HepG2 (cell line): ENCODE measurements at regions not wholly inside any gene's neighbourhood (a gene's known extent, or its start where the extent isn't known, plus 50 kb on each side); places are given as distances from the start of the nearest gene placed in this dataset.

Source experiments
- ATAC-seq: fragments of 200-7000 bp; cut with Tn5 transposase; 3 replicates; pipeline ENCODE4 v1.9.1; 2020; ENCODE audit warnings: mild to moderate bottlenecking, moderate library complexity
- BruUV-seq: library from RNA; stranded (reverse); fragments of 400-500 nt; replicated peaks from 2 replicates; lab custom pipeline; 2021; lab: Mats Ljungman, UMichigan
- CTCF ChIA-PET: fragments of 300-600 bp; formaldehyde crosslinking; extraction: SDS; loops from one replicate; lab custom pipeline; 2021; ENCODE audit warnings: low total read pairs, inconsistent platforms, low intra/inter-chr PET ratio; lab: Yijun Ruan, JAX
- POLR2A ChIA-PET: fragments of 350-600 bp; sonication (Branson Sonifier 250); formaldehyde crosslinking; loops from one replicate; lab custom pipeline; 2020; ENCODE audit warnings: antibody characterized with exemption, inconsistent platforms; lab: Yijun Ruan, JAX
- DNase-seq: peaks from one replicate; pipeline ENCODE4 v3.0.0-alpha.2; 2015; ENCODE audit warnings: low spot score
- FAIRE-seq: peaks from 3 replicates; lab custom pipeline; 2011; peaks lifted over from hg19 to GRCh38; lab: Jason Lieb, UNC
- H2AFZ ChIP-seq: one replicate; pipeline ENCODE4 v1.6.1; 2011; ENCODE audit warnings: low read length, inconsistent platforms
- H3K27ac ChIP-seq: fragments of 300-600 bp; 3 replicates; pipeline ENCODE4 v1.8.0; 2011; ENCODE audit warnings: mixed run types, mild to moderate bottlenecking, mixed read lengths, low read length, inconsistent platforms; ENCODE audit not compliant: insufficient read depth; ENCODE audit errors: extremely low read length
- H3K27me3 ChIP-seq, 2 experiments: fragments of 200-600 bp in 1 of 2; 2 replicates in 1 of 2; 3 replicates in 1 of 2; pipeline versions ENCODE4 v1.6.0 to v1.8.0; 2011; ENCODE audit warnings: low read length in 2 of 2, mild to moderate bottlenecking in 2 of 2, moderate library complexity in 2 of 2, inconsistent platforms in 1 of 2; ENCODE audit not compliant: insufficient read depth in 2 of 2, control insufficient read depth in 1 of 2
- H3K36me3 ChIP-seq, 2 experiments: fragments of 200-600 bp in 1 of 2; replicated peaks in 1 of 2; 2 replicates in 1 of 2; 3 replicates in 1 of 2; pipeline versions ENCODE4 v1.5.1 to v1.8.0; 2011; ENCODE audit warnings: low read length in 2 of 2, inconsistent platforms in 1 of 2; ENCODE audit not compliant: insufficient read depth in 2 of 2, control insufficient read depth in 1 of 2
- H3K4me1 ChIP-seq: 2 replicates; pipeline ENCODE4 v1.5.1; 2012; ENCODE audit warnings: low read length, inconsistent platforms; ENCODE audit not compliant: insufficient read depth
- H3K4me2 ChIP-seq: 2 replicates; pipeline ENCODE4 v1.6.0; 2011; ENCODE audit warnings: low read depth, low read length, inconsistent platforms
- H3K4me3 ChIP-seq, 3 experiments: fragments of 200-600 bp in 1 of 3; sonication (generic), shearing (Covaris generic) in 1 of 3; replicated peaks in 1 of 3; 2 replicates each; pipeline ENCODE4 v1.5.1; 2011 to 2016; ENCODE audit warnings: low read length in 3 of 3, inconsistent platforms in 2 of 3, low read depth in 2 of 3, mild to moderate bottlenecking in 2 of 3, control low read depth in 1 of 3, mixed read lengths in 1 of 3; ENCODE audit not compliant: insufficient read depth in 1 of 3
- H3K79me2 ChIP-seq: one replicate; pipeline ENCODE4 v1.6.1; 2011; ENCODE audit warnings: low read length, inconsistent platforms; ENCODE audit not compliant: insufficient read depth
- H3K9ac ChIP-seq: 2 replicates; pipeline ENCODE4 v1.6.0; 2011; ENCODE audit warnings: mild to moderate bottlenecking, low read depth, low read length, inconsistent platforms; ENCODE audit not compliant: insufficient read depth
- H3K9me3 ChIP-seq: 2 replicates; pipeline ENCODE4 v1.5.1; 2012; ENCODE audit warnings: mild to moderate bottlenecking, low read length
- H4K20me1 ChIP-seq: 2 replicates; pipeline ENCODE4 v1.6.0; 2011; ENCODE audit warnings: inconsistent platforms, mild to moderate bottlenecking, low read length, moderate library complexity; ENCODE audit not compliant: insufficient read depth
- CSRNP2 ChIP-seq: sonication (generic); formaldehyde crosslinking; conservative IDR thresholded peaks from 2 replicates; pipeline ENCODE4 v1.8.0; 2022; ENCODE audit warnings: low read depth, missing genetic modification reagents
- HHEX ChIP-seq: IDR thresholded peaks from 2 replicates; pipeline ENCODE4 v1.6.1; 2016; ENCODE audit warnings: control low read depth
- HNRNPLL ChIP-seq: fragments of 200-400 bp; formaldehyde crosslinking; IDR thresholded peaks from 2 replicates; pipeline ENCODE4 v1.6.1; 2017; ENCODE audit warnings: mild to moderate bottlenecking, low read depth, low read length; ENCODE audit not compliant: poor library complexity, severe bottlenecking
- MEF2D ChIP-seq: sonication (generic); formaldehyde crosslinking; IDR thresholded peaks from 2 replicates; pipeline ENCODE4 v1.5.1; 2020; ENCODE audit warnings: mild to moderate bottlenecking, missing genetic modification reagents
- SUZ12 ChIP-seq: fragments of 150-350 bp; IDR thresholded peaks from 2 replicates; pipeline ENCODE4 v1.6.1; 2014; ENCODE audit warnings: low read depth, low read length
- USF2 ChIP-seq, 2 experiments: sonication (generic) in 1 of 2; formaldehyde crosslinking in 1 of 2; IDR thresholded peaks; 2 replicates each; pipeline versions ENCODE4 v1.5.1 to v1.6.1; 2011 to 2020; ENCODE audit warnings: borderline replicate concordance in 1 of 2, low read depth in 1 of 2, low read length in 1 of 2, mild to moderate bottlenecking in 1 of 2, missing genetic modification reagents in 1 of 2, moderate library complexity in 1 of 2
- ZMAT3 ChIP-seq: sonication (generic); formaldehyde crosslinking; conservative IDR thresholded peaks from 2 replicates; pipeline ENCODE4 v1.7.0; 2021; ENCODE audit warnings: missing genetic modification reagents
- ZNF121 ChIP-seq: sonication (generic); formaldehyde crosslinking; IDR thresholded peaks from 2 replicates; pipeline ENCODE4 v1.5.0; 2020; ENCODE audit warnings: mild to moderate bottlenecking, missing genetic modification reagents
- ZNF207 ChIP-seq: fragments of 450-650 bp; IDR thresholded peaks from 2 replicates; pipeline ENCODE4 v1.6.1; 2016; ENCODE audit warnings: antibody characterized with exemption, borderline replicate concordance
- ZNF556 ChIP-seq: sonication (generic); formaldehyde crosslinking; IDR thresholded peaks from 2 replicates; pipeline ENCODE4 v1.4.0; 2020; ENCODE audit warnings: mild to moderate bottlenecking, missing genetic modification reagents, borderline replicate concordance
- ZNF879 ChIP-seq: sonication (generic); formaldehyde crosslinking; IDR thresholded peaks from 2 replicates; pipeline ENCODE4 v1.8.1; 2023; ENCODE audit warnings: missing genetic modification reagents
- WGBS: methylation state at CpG from one replicate; pipeline ENCODE4 v1.1.6; 2017; ENCODE audit warnings: low lambda C conversion rate; 5-methylcytosine and 5-hydroxymethylcytosine counted together
- in situ Hi-C: cut with HindIII; loops from 2 replicates; pipeline ENCODE4 v1.10.0; 2017; ENCODE audit warnings: low pct_unique_long_range_greater_than_20kb; ENCODE audit not compliant: extremely low pct_ligation_motif_present
- intact Hi-C: fragments of 100-400 bp; cut with micrococcal nuclease; formaldehyde crosslinking; loops from one replicate; pipeline ENCODE4 v1.10.0; 2022; ENCODE audit not compliant: unreplicated experiment
- TF ChIP-seq, protein P1 (sequence below): sonication (generic); formaldehyde crosslinking; IDR thresholded peaks from 2 replicates; pipeline ENCODE4 v1.5.1; 2020; ENCODE audit warnings: missing genetic modification reagents, mild to moderate bottlenecking, borderline replicate concordance

- in situ Hi-C loops: no loop called here
- FAIRE-seq: no peak
- ATAC-seq: no peak
- TF ChIP-seq ZNF121 (CRISPR knock-in tag) (no peak), CSRNP2 (no peak), ZMAT3 (no peak), USF2 (IDR thresholded peaks at IDR 0.05; ENCODE audit: low read depth, low read length) (no peak), USF2 (CRISPR knock-in tag; IDR thresholded peaks at IDR 0.05; ENCODE audit: borderline replicate concordance) (no peak), SUZ12 (no peak), HNRNPLL (no peak), ZNF879 (no peak), MEF2D (CRISPR knock-in tag) (no peak), ZNF556 (CRISPR knock-in tag) (no peak), ZNF207 (no peak), HHEX (CRISPR knock-in tag) (no peak)
- TF ChIP-seq, protein P1, sequence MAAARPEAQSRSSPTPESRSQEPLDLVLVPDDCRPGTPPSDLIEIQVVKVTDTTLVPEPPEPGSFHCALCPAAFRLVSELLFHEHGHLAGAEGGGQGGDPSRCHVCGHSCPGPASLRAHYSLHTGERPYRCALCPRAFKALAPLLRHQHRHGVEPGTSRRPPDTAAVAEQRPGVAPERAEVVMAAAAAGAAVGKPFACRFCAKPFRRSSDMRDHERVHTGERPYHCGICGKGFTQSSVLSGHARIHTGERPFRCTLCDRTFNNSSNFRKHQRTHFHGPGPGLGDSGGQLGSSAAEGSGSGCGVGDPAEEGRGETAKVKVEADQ (CRISPR knock-in tag): no peak
- no peak overlapping the region for H3K4me2 ChIP-seq
- ChIA-PET CTCF (no interaction called here), POLR2A (no interaction called here)
- BruUV-seq: no TSS peak
- H3K9ac ChIP-seq: no peak overlapping the region
- no peaks in the 10 kb centered on the region for H3K27me3 ChIP-seq
- no peaks in the 10 kb centered on the region for H3K36me3 ChIP-seq
- H2AFZ ChIP-seq: no peak overlapping the region
- intact Hi-C loops: no loop called here
- H3K27ac ChIP-seq: no peak overlapping the region
- H3K4me1 ChIP-seq: no peaks in the 10 kb centered on the region
- no peak for DNase-seq
- no peak overlapping the region for H3K4me3 ChIP-seq
- no peaks in the 10 kb centered on the region for H4K20me1 ChIP-seq
- WGBS: 39% methylated on average over 4 of the region's 4 CpGs
- H3K79me2 ChIP-seq: no peaks in the 10 kb centered on the region
- 0 out of 2 replicates have a peak, but pooled peaks cover 5% of the 10 kb centered on the region for H3K9me3 ChIP-seq
These were observed 376.7 kb downstream of the GPM6A start for GRCh38 chr4:175435381-175435783.
